OCI-M1 (cell line): ENCODE measurements at regions not wholly inside any gene's neighbourhood (a gene's known extent, or its start where the extent isn't known, plus 50 kb on each side); places are given as distances from the start of the nearest gene placed in this dataset.

Source experiments
- DNase-seq: peaks from one replicate; lab custom pipeline; 2025; lab: John Stamatoyannopoulos, UW

DNA sequence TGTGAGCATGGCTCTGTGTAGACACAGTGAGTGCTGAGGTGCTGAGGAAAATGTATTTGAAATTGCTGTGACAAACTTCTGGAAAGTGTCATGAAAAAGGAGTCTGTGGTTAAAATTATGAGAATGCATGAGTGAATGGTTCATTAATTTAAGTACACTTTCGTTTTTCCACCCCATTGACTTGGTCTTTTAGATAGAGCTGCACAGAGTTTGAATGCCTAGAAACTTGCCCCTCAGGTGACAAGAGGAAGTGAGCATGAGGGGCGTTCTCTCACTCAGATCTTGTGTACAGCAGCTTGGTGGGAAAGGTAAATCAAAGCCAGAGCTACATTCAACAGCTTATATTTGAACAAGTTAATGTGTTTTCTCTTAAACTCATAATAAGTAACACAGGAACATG is 296.8 kb downstream of the WDR72 start:
- DNase-seq, result no peak

DNA sequence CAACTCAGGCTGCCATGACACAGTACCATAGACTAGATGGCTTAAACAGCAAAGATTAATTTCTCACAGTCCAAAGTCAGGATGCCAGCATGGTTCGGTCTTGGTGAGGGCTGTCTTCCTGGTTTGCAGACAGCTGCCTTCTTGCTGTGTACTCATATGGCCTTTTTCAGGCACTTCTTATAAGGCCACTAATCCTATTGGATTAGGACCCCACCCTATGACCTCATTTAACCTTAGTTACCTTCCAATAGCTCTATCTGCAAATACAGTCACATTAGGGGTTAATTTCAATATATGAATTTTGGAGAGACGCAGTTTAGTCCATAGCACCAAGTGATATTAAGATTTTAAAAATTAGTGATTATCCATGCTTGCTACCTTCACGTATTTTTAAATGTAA is 297.8 kb downstream of the WDR72 start:
- DNase-seq, result no peak

DNA sequence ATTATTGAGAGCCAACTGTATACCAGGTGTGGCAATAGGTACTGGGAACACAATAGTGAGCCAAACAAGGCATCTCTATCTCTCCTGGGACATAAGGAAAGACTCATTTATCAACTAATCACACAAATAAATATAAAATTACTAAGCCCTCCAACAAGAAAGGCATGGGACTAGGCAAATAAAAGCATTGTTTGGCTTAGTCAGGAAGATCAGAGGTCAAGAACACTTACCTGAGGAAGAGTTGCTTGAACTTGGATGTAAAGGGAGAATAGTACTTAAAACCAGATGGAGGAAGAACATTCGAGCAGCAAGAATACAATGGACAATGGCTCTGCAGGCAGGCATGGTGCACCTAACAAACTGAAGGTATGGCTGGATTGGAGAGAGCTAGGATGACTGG is 300.7 kb downstream of the WDR72 start:
- DNase-seq, result no peak

DNA sequence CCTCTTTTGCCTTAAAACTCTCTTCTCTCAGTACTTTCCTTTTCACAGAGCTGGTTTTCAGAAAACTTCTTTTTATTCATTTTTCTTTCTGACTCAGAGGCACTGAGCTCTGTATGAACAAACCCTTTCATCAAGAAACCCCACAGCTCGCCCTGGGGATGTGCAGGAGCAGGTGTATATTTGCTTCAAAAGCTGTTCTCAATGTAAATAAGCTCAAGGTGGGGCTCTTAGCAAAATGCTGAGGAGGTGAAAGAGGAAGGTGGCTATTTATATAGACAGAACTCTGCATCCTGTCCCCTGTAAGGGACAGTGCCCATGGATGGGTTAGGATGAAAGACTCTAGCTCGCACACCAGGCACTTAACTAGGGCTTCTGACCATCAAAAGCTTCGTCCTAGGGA is 302.0 kb downstream of the WDR72 start:
- DNase-seq, result no peak

DNA sequence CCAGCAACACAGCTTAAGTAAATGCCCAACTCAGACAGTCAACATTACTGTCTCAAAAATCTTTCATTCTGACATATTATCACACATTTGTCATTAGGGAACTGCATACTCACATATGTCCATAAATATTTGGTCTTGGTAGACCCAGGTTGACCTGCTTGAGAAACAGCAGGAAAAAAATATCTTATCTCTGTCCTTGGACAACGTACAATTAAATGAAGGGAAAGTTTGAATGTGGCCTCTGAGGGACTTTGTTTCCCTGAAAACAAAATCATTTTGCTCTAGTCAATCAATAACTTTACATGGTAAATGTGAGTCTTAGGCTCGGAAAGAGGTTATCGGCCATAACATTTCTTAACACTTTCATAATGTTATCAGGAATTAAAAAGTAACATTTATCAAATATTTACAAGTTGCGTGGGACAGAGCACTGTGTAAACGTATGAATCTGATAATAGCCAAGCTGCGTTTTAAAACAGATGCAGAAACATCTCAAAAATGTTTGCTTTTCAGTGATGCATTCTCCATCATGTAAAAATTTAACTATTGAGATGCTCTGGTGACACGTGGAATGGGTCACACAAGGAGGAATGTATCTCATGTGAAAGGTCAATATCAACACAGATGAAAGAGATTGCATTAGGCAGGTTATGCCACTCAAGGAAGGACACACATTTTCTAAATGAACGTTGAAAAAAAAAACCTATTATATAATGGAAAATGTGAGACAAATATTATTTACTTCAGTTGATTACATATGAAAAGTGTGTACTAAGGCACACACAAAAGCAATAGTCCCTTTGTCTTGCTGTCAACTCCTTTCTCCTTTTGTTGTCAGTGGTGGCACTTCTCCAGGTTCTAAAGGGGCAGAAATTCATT is 304.4 kb downstream of the WDR72 start:
- no peak for DNase-seq

DNA sequence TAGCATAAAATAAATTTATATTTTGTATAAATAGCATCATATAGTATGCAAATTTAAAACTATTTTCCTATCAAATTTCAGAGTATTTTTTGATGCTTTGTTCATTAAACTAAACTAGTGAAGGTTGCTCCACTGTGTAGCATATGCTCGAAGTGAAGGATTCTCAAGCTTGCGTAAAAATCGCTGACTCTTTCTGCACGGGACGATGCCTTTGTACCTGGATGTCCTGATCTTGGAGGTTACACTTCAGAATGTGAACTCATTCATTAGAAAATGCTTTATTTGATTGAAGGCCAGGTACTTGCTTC is 305.0 kb downstream of the WDR72 start:
- DNase-seq, result no peak

DNA sequence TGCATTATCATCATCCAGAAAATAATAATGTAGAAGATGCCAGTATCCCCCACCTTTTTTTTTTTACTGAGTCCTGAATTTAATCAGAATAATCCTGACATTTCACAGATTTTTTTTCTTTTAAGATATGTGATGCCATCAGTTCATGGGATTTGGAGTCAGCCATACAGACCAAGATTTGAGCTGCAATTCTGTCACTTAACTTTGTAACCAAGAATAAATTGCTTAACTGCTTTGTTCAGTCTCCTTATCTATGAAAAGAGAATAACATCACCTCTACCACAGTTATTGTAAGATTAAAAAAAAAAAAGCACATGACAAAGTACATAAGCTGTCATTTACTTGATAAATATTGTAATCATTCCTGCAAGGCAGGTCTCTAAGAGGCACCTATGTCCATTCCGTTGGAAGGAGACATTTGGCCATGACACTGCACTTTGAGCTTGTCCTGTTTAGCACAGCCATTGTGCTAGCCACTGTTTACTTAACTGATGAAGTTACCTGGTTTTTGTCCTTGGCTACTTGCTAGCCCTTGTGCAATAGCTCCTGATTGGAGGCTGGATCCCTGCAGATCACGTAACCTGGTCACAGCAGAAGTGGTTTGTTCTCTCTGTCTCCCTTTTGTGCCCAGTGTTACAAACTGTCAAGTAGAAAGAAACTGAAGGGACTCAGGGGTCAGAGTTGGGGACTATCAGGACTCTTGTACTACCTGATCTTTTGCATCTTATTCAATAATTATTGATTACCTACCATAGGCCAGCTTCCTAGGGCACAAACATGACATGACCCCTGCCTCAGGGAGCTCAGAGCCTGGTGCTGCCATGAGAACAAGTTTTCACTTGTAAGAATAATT is 306.0 kb downstream of the WDR72 start:
- DNase-seq, result no peak

DNA sequence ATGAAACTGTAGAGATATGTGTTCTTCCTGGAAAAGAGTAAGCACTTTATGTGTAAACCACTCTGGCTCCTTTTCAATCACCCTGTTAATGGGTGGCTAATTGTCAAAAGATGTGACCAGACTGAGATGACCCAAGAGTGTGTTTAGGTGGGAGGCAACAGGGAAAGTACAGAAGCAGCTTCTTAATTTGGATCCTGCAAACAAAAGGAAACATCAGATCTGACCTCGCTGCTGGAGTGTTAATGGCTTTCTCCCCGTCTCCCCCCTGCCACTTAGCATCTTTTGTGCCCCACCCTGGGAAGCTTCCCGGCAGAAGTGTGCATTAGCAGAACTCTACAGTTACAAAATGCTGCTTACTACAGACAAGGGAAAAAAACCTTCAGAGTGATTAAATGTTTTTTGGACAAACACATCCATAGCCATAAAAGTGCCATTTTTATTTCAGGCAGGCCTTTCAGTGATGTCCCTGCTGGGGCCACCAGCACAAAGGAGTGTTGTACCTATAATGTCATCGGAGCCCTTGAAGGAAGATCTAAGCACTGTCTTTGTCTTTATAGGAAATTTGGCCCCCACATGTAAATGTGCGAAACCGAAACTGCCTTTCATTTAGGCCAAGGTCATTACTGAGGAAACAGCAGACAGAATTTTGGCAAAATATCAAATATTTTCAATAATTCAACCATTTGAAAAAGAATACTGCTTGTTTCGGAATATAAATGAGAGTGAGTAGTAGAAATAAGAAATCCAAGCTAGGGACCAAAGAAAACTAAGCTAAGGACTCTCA is 311.0 kb downstream of the WDR72 start:
- peak; percentile 2 for DNase-seq

DNA sequence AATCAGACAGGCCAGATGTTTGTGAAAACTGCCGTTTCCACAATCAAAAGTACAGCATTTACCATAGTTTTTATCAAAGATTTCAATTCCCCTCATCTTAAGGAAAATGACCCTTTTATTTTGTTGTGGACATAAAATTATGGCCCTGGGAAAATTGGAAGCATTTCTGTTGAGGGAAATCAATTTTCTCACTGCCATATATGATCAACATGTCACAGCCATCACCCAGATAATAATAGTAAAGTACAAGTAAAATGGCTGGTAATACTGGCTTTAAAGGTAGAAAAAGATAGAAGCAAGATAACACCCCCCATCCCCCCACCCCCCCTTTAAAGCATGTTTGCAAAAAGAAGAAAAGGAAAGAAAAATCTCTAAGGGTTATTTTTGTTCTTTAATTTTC is 311.7 kb downstream of the WDR72 start:
- DNase-seq, result no peak

DNA sequence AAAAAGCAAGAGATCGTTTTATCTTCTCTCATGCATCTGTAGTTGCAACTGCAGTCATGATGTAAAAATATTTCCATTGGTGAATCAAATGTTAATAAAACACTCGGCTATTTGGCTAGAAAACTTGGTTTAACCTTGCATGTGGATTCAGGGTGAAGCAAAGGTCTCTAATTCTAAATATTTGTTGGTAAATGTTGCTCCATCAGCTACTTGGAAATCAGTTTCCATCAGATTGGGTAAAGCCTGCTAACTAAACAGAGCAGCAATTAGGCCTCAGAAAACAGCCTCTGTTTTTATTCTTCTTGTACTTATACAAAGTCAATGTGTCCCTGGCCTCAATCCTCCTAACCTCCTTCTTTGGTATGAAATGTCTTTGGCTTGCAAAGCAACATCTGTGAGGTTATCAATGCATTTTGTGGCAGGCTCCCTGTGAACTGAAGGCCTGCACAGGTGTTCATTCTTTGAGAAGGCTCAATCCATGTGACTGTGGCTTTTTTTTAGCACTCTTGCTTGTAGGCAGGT is 312.3 kb downstream of the WDR72 start:
- DNase-seq, result no peak

DNA sequence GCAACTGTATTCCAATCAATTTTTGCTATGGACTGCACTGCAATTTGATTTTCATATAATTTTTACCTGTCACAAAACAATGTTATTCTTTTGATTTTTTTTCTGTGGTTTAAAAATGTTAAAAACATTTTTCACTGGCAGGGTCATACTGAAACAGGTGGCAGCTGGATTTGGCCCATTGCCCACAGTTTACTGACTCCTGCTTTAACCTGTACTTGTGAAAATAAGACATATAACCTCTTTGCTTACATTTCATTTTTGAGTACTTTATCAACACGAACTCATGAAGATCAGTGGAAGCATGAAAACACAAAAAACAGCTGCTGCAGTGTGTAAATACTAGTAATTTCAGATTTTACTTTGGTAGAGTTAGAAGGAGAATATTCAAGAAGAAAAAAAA is 313.1 kb downstream of the WDR72 start:
- no peak for DNase-seq

DNA sequence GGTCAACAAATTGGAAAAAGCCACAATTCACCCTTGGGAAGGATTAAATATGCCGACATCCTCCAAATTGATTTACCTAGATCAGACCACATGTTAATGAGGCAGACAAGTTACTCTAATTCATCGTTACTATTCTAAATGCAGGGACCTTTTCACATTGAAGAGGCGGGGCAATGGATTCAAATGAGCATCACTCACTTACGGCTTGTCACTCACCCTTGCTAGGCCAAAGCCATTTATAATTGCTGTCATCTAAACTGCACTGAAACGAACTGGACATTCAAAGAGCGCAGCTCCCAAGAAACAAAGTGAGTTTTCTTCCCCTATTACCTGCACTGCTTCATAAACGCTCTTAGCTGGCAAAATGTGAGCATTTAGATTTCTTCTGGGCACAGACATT is 313.9 kb downstream of the WDR72 start:
- no peak for DNase-seq

DNA sequence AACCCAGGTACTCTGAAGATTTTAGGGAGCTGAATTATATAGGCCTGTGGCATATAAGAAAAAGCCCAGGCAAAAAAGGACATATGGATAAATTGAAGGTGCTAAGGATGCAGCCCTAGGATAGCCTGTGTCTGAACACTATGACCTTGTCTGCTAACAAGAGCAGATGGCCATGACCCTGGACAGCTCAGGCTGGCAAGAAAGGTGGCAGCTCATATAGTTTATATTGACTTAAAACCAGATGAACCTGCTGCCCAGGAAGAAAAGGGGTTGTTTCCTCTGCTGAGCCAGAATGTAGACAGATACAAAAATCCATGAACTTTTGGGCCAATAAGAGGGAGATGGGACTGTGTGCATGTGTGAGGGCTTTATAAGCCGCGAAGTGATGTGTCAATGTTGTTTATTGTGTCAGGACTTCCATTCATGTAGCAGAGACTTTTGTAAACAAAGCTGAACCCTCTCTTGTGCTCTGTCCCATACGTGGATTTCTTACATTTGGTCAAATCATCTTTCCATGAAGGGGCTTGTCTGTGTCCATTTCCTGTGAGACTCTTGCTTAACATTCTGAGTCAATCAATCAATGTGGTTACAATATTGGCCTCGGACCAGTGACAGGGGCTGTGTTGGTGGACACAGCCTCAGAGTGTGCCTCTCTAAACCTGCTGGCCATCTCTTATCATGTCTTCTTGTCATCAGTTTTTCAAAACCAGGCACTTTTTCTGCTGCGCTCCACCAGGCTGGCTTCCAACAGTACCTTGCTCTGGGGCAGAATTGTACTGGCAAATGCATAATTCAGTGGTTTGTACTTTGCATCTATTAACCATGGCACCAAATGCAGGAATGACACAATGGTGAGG is 321.2 kb downstream of the WDR72 start:
- no peak for DNase-seq

DNA sequence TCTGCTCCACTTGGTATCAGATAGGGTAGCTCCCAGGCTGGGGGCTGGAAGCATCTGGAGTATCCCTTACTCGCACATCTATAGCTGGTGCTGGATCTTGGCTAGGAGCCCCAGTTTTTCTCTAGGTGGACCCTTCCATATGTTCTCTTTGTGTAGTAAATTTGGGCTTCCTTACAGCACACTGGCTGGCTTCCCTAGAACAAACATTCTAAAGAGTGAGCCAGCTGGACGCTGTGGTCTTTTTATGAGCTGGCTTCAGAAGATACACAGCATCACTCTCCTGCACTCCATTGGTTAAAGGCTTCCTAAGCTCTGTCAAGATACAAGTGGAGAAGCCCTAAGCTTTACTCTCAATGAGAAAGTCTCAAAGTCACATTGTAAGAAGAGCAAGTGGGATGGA is 322.1 kb downstream of the WDR72 start:
- no peak for DNase-seq

DNA sequence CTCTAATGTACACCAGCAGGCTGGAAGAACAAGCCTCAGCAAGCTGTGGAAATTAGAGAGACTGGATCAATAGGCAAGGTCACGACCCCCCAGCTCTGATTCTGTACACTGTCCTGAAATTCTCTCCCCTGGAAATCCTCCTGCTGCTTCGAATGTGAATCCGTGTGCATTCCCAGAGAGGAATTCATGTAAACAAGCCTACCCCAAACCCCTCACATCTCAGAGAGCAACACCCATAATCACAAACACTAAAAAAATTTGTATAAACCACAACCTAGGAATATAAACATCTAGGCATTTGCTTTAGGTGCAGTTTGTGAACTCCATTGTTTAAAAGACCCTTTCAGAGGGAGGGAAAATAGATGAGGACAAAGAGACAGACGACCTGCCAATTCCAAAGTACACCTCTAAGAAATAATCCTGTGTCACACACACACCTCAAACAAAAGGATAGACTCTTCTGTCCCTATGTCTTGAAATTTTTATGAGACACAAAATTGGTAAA is 325.2 kb downstream of the WDR72 start:
- no peak for DNase-seq

DNA sequence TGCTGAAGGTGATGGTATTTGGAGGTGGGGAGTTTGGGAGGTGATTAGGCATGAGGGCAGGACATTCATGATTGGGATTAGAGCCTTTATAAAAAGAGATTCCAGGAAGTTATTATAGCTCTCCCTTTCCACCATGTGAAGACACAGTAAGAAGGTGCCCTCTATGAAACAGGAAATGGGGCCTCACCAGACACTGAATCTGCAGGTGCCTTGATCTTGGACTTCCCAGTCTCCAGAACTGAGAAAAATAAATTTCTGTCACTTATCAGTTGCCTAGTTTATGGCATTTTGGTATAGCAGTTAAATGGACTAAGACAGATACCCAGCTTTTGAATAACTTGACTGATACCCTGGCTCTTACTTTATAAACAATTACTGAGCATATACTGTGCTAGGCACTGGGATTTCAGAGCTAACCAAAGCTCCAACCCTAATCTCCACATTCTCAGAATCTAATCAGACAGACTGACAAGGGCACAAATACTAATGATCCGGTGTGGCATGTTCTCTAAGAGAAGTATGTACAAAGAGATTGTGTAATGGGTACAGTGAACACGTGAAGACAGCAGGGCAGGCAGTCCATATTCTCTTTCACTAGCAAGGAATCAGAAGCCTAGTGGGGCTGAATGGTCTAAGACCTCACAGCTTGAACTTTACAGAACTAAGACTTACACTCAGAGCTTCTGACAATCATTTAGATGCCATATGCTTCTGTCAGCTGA is 343.1 kb downstream of the WDR72 start:
- DNase-seq, result no peak

DNA sequence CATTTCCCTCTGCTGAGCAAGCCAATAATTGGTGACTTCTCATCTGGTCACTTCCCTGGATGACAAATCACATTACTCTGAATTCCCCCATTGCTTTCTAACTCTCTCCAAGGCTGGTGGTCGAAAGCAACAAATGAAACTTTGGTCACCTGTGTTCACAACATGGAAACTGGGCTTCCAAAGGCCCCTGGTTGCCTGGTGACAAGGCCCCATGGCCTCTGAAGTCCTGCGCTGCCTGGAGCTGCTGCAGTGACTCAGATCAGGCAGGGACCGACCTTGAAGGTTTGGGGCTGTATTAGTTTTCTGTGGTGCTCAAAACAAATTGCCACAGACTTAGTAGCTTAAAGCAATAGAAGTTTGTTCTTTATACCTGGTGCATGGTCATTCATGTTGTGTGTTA is 345.3 kb downstream of the WDR72 start:
- DNase-seq, result no peak

DNA sequence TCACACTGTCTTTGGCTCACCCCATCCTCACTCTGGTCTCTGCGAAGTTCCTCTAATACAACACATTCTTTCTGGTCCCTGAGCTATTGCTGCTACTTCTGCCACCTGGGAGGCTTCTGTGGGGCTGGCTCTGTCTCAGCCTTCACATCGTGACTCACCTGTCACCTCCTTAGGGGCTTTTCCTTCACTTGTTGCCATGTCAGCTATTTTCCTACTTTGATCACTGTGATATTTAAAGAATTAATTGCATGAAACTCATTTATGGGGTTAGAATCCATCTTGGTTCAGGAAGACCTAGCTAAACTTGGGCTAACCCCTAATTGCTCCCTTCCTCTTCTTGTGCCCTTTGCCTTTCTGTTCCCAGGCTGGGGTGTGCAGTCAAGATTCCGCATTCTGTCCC is 346.9 kb downstream of the WDR72 start:
- DNase-seq, result no peak

DNA sequence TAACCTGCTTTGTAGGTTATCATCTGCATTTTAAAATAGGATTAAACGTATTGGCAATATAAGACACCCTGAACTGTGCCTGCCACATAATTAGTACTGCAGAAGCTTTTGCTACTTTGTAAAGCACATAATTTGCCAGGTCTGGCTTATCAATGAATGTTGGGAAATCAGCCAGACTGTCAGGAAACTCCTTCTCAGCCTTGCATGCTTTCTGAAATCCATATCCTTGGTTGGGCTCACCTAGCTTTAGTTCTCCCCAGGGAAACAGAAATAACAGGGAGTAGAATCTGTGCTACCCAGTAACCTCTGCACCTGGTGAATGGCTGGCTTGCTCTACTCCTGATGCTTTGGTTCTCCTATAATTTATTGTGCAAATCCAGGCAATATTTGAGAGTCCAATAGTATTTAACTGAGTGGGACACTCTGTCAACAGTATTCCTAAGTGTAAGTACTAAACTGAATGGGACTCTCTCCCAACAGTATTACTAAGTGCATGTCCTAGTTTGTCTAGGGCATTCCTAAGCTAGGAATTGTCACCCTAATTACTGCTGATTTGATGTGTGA is 354.5 kb downstream of the WDR72 start:
- no peak for DNase-seq

DNA sequence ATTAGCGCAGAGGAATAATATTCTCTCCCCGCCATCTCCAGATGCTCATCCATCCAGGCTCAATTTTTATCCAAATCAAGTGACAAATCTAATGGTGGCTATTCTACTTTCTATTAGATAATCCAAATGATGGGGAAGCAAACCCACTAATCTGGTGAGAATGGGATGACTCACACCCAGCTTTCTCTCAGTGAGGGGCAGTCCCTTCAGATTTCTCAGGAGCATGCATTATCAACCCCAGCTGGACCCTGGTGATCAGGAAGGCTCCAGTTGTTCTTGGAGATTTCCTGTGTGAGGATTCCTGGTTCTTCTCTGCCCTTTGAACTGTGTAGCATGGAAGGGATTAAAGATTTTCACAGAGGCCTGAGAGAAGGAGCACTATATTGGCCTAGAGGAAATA is 358.0 kb downstream of the WDR72 start:
- DNase-seq, result no peak
